H1 (cell line): ENCODE measurements at regions not wholly inside any gene's neighbourhood (a gene's known extent, or its start where the extent isn't known, plus 50 kb on each side); places are given as distances from the start of the nearest gene placed in this dataset.

Experiments used
- CTCF ChIA-PET: fragments of 300-600 bp; sonication (Branson Sonifier 250); formaldehyde crosslinking; loops from one replicate; lab custom pipeline; 2021; ENCODE audit not compliant: partially characterized antibody; lab: Charles Lee
- POLR2A ChIA-PET: fragments of 300-600 bp; sonication (Branson Sonifier 250); formaldehyde crosslinking; loops from one replicate; lab custom pipeline; 2021; ENCODE audit warnings: inconsistent platforms; ENCODE audit not compliant: partially characterized antibody; lab: Charles Lee
- DNase-seq, 2 experiments: peaks; one replicate each; pipeline versions ENCODE4 v3.0.0 to v3.0.0-alpha.2; 2010 to 2022; ENCODE audit warnings: low spot score in 2 of 2, low read depth in 1 of 2, mixed read lengths in 1 of 2
- FAIRE-seq: peaks from 2 replicates; lab custom pipeline; 2011; peaks lifted over from hg19 to GRCh38; lab: Jason Lieb, UNC
- H2AFZ ChIP-seq: 2 replicates; pipeline ENCODE4 v1.8.1; 2012; ENCODE audit warnings: low read length, inconsistent platforms
- H2AK5ac ChIP-seq: 2 replicates; pipeline ENCODE4 v1.6.1; 2013; ENCODE audit warnings: low read depth, low read length
- H2BK120ac ChIP-seq: replicated peaks from 2 replicates; pipeline ENCODE3; 2013; ENCODE audit warnings: low read depth, low read length, inconsistent platforms
- H2BK12ac ChIP-seq: 2 replicates; pipeline ENCODE4 v1.6.1; 2013; ENCODE audit warnings: low read depth, low read length
- H2BK15ac ChIP-seq: 2 replicates; pipeline ENCODE4 v1.6.1; 2013; ENCODE audit warnings: low read length
- H2BK20ac ChIP-seq: 2 replicates; pipeline ENCODE4 v1.6.1; 2013; ENCODE audit warnings: low read length
- H2BK5ac ChIP-seq: 2 replicates; pipeline ENCODE4 v1.6.1; 2013; ENCODE audit warnings: low read depth, low read length
- H3K14ac ChIP-seq: 2 replicates; pipeline ENCODE4 v1.6.1; 2013; ENCODE audit warnings: inconsistent platforms; ENCODE audit not compliant: insufficient read length
- H3K18ac ChIP-seq: 2 replicates; pipeline ENCODE4 v1.6.1; 2013; ENCODE audit warnings: low read length; ENCODE audit errors: extremely low read depth
- H3K23ac ChIP-seq: 2 replicates; pipeline ENCODE4 v1.6.1; 2013; ENCODE audit warnings: inconsistent platforms; ENCODE audit not compliant: insufficient read length
- H3K23me2 ChIP-seq: 2 replicates; pipeline ENCODE4 v1.6.1; 2013; ENCODE audit warnings: low read depth, low read length
- H3K27ac ChIP-seq: 2 replicates; pipeline ENCODE4 v1.6.1; 2011; ENCODE audit warnings: low read depth, low read length, inconsistent platforms
- H3K27me3 ChIP-seq, 4 experiments: replicated peaks in 1 of 4; 1 replicate in 1 of 4; 2 replicates in 3 of 4; pipeline versions ENCODE4 v1.6.1 to v1.8.1; 2011 to 2013; ENCODE audit warnings: low read length in 3 of 4, mild to moderate bottlenecking in 3 of 4, inconsistent platforms in 2 of 4, mixed read lengths in 2 of 4, moderate library complexity in 1 of 4; ENCODE audit not compliant: control insufficient read depth in 3 of 4, insufficient read depth in 3 of 4; ENCODE audit errors: extremely low read depth in 1 of 4
- H3K36me3 ChIP-seq, 4 experiments: 2 replicates each; pipeline versions ENCODE4 v1.6.1 to v1.8.1; 2011 to 2013; ENCODE audit warnings: mild to moderate bottlenecking in 4 of 4, low read length in 3 of 4, moderate library complexity in 2 of 4, control low read depth in 1 of 4, inconsistent platforms in 1 of 4; ENCODE audit not compliant: insufficient read depth in 4 of 4, control insufficient read depth in 2 of 4
- H3K4ac ChIP-seq: replicated peaks from 2 replicates; pipeline ENCODE3; 2013; ENCODE audit warnings: low read length, low read depth, mixed read lengths, inconsistent platforms; ENCODE audit not compliant: insufficient read length
- H3K4me1 ChIP-seq, 4 experiments: replicated peaks in 1 of 4; 1 replicate in 1 of 4; 2 replicates in 3 of 4; pipeline versions ENCODE4 v1.6.1 to v1.8.1; 2011 to 2013; ENCODE audit warnings: low read length in 3 of 4, inconsistent platforms in 2 of 4, mixed read lengths in 1 of 4; ENCODE audit not compliant: insufficient read depth in 4 of 4, control insufficient read depth in 3 of 4
- H3K4me2 ChIP-seq, 2 experiments: 2 replicates each; pipeline versions ENCODE4 v1.6.1 to v1.8.1; 2011 to 2013; ENCODE audit warnings: low read depth in 2 of 2, low read length in 2 of 2, control low read depth in 1 of 2, inconsistent platforms in 1 of 2, mild to moderate bottlenecking in 1 of 2; ENCODE audit not compliant: insufficient read depth in 1 of 2
- H3K4me3 ChIP-seq, 4 experiments: fragments of 200-600, 300-600 bp in 1 of 4; sonication (generic), shearing (Covaris generic), sonication (Bioruptor Twin) in 1 of 4; 2 replicates each; pipeline versions ENCODE4 v1.5.1 to v1.8.1; 2011 to 2016; ENCODE audit warnings: low read length in 4 of 4, low read depth in 3 of 4, control low read depth in 2 of 4, inconsistent platforms in 2 of 4, mild to moderate bottlenecking in 2 of 4, mixed read lengths in 1 of 4, moderate library complexity in 1 of 4; ENCODE audit not compliant: insufficient read depth in 2 of 4; ENCODE audit errors: extremely low read depth in 1 of 4
- H3K56ac ChIP-seq: replicated peaks from 2 replicates; pipeline ENCODE3; 2013; ENCODE audit warnings: low read depth, mild to moderate bottlenecking, mixed read lengths, low read length, inconsistent platforms; ENCODE audit not compliant: insufficient read length
- H3K79me1 ChIP-seq: 2 replicates; pipeline ENCODE4 v1.6.1; 2013; ENCODE audit warnings: low read depth, low read length, control low read depth
- H3K79me2 ChIP-seq, 2 experiments: 2 replicates each; pipeline versions ENCODE4 v1.6.1 to v1.8.1; 2012 to 2013; ENCODE audit warnings: low read length in 2 of 2, mild to moderate bottlenecking in 2 of 2, inconsistent platforms in 1 of 2; ENCODE audit not compliant: insufficient read depth in 2 of 2, control insufficient read depth in 1 of 2
- H3K9ac ChIP-seq, 4 experiments: replicated peaks in 1 of 4; 1 replicate in 1 of 4; 2 replicates in 3 of 4; pipeline versions ENCODE4 v1.6.1 to v1.8.1; 2011 to 2013; ENCODE audit warnings: low read depth in 3 of 4, low read length in 3 of 4, control low read depth in 2 of 4, mild to moderate bottlenecking in 2 of 4, moderate library complexity in 2 of 4, inconsistent platforms in 1 of 4; ENCODE audit errors: extremely low read depth in 1 of 4
- H3K9me3 ChIP-seq, 2 experiments: 2 replicates each; pipeline versions ENCODE4 v1.6.1 to v1.8.1; 2012 to 2013; ENCODE audit warnings: mild to moderate bottlenecking in 2 of 2, moderate library complexity in 2 of 2, control low read depth in 1 of 2, inconsistent platforms in 1 of 2, low read depth in 1 of 2, low read length in 1 of 2, mixed read lengths in 1 of 2; ENCODE audit not compliant: insufficient read depth in 2 of 2
- H4K20me1 ChIP-seq, 2 experiments: replicated peaks in 1 of 2; 2 replicates each; pipeline versions ENCODE3 to v1.8.1; 2011 to 2013; ENCODE audit warnings: inconsistent platforms in 2 of 2, low read length in 2 of 2, mild to moderate bottlenecking in 1 of 2; ENCODE audit not compliant: insufficient read depth in 2 of 2, control insufficient read depth in 1 of 2
- H4K5ac ChIP-seq: 2 replicates; pipeline ENCODE4 v1.6.1; 2013; ENCODE audit warnings: low read length, low read depth, mixed read lengths, inconsistent platforms; ENCODE audit not compliant: insufficient read length
- H4K8ac ChIP-seq: 2 replicates; pipeline ENCODE4 v1.8.0; 2013; ENCODE audit warnings: mild to moderate bottlenecking, moderate library complexity, low read length, inconsistent platforms; ENCODE audit not compliant: insufficient read depth; ENCODE audit errors: extremely low read depth
- H4K91ac ChIP-seq: replicated peaks from 2 replicates; pipeline ENCODE3; 2013; ENCODE audit warnings: low read length, mixed read lengths, inconsistent platforms; ENCODE audit not compliant: insufficient read length
- CBX8 ChIP-seq: fragments of 300-800, 300-1000 bp; sonication (generic); IDR thresholded peaks from 2 replicates; pipeline ENCODE4 v1.7.1; 2016; ENCODE audit warnings: low read depth, low read length, borderline replicate concordance
- EZH2 ChIP-seq: fragments of 200-600 bp; sonication (generic); IDR thresholded peaks from 2 replicates; pipeline ENCODE4 v1.7.1; 2012; ENCODE audit warnings: low read depth, mild to moderate bottlenecking, moderate library complexity, low read length, inconsistent platforms; ENCODE audit not compliant: severe bottlenecking
- GTF2F1 ChIP-seq: IDR thresholded peaks from 2 replicates; pipeline ENCODE4 v1.6.1; 2012; ENCODE audit warnings: low read depth, low read length, improper control_type of control experiment, borderline replicate concordance
- HDAC2 ChIP-seq, 2 experiments: fragments of 300-600 bp in 1 of 2; sonication (generic) in 1 of 2; IDR thresholded peaks; 2 replicates each; pipeline ENCODE4 v1.6.1; 2011 to 2012; ENCODE audit warnings: low read depth in 2 of 2, low read length in 2 of 2, mild to moderate bottlenecking in 2 of 2, moderate library complexity in 2 of 2, borderline replicate concordance in 1 of 2, inconsistent platforms in 1 of 2
- KDM1A ChIP-seq: fragments of 200-600, 300-600 bp; sonication (generic); IDR thresholded peaks from 2 replicates; pipeline ENCODE4 v1.7.1; 2016; ENCODE audit warnings: mild to moderate bottlenecking, low read length, borderline replicate concordance
- NANOG ChIP-seq: IDR thresholded peaks from 2 replicates; pipeline ENCODE4 v1.6.1; 2011; ENCODE audit warnings: low read length, low read depth, mild to moderate bottlenecking, inconsistent platforms; ENCODE audit not compliant: insufficient read depth, poor library complexity, severe bottlenecking
- POLR2AphosphoS5 ChIP-seq: IDR thresholded peaks from 2 replicates; pipeline ENCODE4 v1.6.1; 2011; ENCODE audit warnings: low read depth, low read length
- RNF2 ChIP-seq: fragments of 200-900, 300-1000 bp; sonication (generic); IDR thresholded peaks from 2 replicates; pipeline ENCODE4 v1.7.1; 2016; ENCODE audit warnings: borderline replicate concordance, low read depth, mild to moderate bottlenecking, antibody characterized with exemption, low read length; ENCODE audit not compliant: poor library complexity, severe bottlenecking; ENCODE audit errors: missing control alignments
- SIX5 ChIP-seq: IDR thresholded peaks from 2 replicates; pipeline ENCODE4 v1.6.1; 2011; ENCODE audit warnings: mild to moderate bottlenecking, low read depth, low read length
- WGBS, 2 experiments: shearing (Covaris generic) in 1 of 2; methylation state at CpG; one replicate each; pipeline versions ENCODE4 v1.1.6 to v1.1.7; 2013 to 2015; ENCODE audit warnings: low lambda C conversion rate in 2 of 2, mixed read lengths in 2 of 2, inconsistent platforms in 1 of 2, low coverage in 1 of 2, missing lambda C conversion rate in 1 of 2; ENCODE audit not compliant: insufficient replicate concordance in 2 of 2, insufficient coverage in 1 of 2, insufficient read length in 1 of 2; ENCODE audit errors: extremely low coverage in 1 of 2, missing lambda C conversion rate in 1 of 2; 5-methylcytosine and 5-hydroxymethylcytosine counted together

- POLR2A ChIA-PET, result no interaction called here
- CTCF ChIA-PET, result interaction anchor here (0.9 to 2.3 kb wide), 4 partner anchors 11 to 46 kb away, joined by 3 to 6 read pairs (median 4); no protein-coding TSS in a partner anchor
- H3K23ac ChIP-seq, result no peak overlapping the region
Measured at GRCh38 chr2:128510701-128511397, 192.2 kb upstream of the HS6ST1 start.

More at GRCh38 chr2:128510701-128511397, 192.2 kb upstream of the HS6ST1 start:
- no peak overlapping the region for H4K8ac ChIP-seq
- no peaks in the 10 kb centered on the region for H3K79me2 ChIP-seq
- no peaks in the 10 kb centered on the region for H3K9me3 ChIP-seq
- no peak for DNase-seq
- no peaks in the 10 kb centered on the region for H3K36me3 ChIP-seq
- H2BK120ac ChIP-seq, result no peak overlapping the region
- H3K4ac ChIP-seq, result no peak overlapping the region
- TF ChIP-seq GTF2F1, result no peak
- no peak for TF ChIP-seq KDM1A
- TF ChIP-seq HDAC2 (IDR thresholded peaks at IDR 0.05; ENCODE audit: borderline replicate concordance in 1 of 2, low read depth in 2 of 2, low read length in 2 of 2), result no peak
- TF ChIP-seq EZH2, result no peak
- no peak for TF ChIP-seq SIX5
- TF ChIP-seq CBX8, result no peak
- no peak for TF ChIP-seq RNF2
- TF ChIP-seq NANOG, result no peak
- no peak for TF ChIP-seq POLR2AphosphoS5
- H3K9ac ChIP-seq, result no peak overlapping the region
- no peaks in the 10 kb centered on the region for H3K23me2 ChIP-seq
- no peak overlapping the region for H3K14ac ChIP-seq
- H3K4me1 ChIP-seq, result no peaks in the 10 kb centered on the region
- H3K4me2 ChIP-seq, result no peak overlapping the region
- no peak overlapping the region for H2BK12ac ChIP-seq
- H2AK5ac ChIP-seq, result no peak overlapping the region
- no peak overlapping the region for H3K56ac ChIP-seq
- no peak overlapping the region for H2BK5ac ChIP-seq
- H3K4me3 ChIP-seq, result no peak overlapping the region
- H4K91ac ChIP-seq, result no peak overlapping the region
- WGBS, 2 experiments, result 93% methylated on average over 4 of the region's 4 CpGs; no CpG with 5 or more reads in 1 of the 2 experiments
- H3K27ac ChIP-seq, result no peak overlapping the region
- no peak overlapping the region for H2BK20ac ChIP-seq
- no peaks in the 10 kb centered on the region for H3K79me1 ChIP-seq
- H2BK15ac ChIP-seq, result no peak overlapping the region
- no peak for FAIRE-seq
- H4K5ac ChIP-seq, result no peak overlapping the region
- no peaks in the 10 kb centered on the region for H4K20me1 ChIP-seq
- 0 out of 2 replicates have a peak overlapping the region, but pooled peaks have one; percentile 56 for H3K18ac ChIP-seq
- no peaks in the 10 kb centered on the region; a peak in 1 of 7 replicates for H3K27me3 ChIP-seq
- H2AFZ ChIP-seq, result no peak overlapping the region
